Right lung (tissue), 2 donors: ENCODE measurements at regions not wholly inside any gene's neighbourhood (a gene's known extent, or its start where the extent isn't known, plus 50 kb on each side); places are given as distances from the start of the nearest gene placed in this dataset.
"Not testable (repeated sequence)": the region's sequence is repeated elsewhere in the genome, so short reads cannot be mapped to it uniquely, and the experiment has no call there.

ENCODE experiments used
- DNase-seq, 2 donors: peaks; one replicate each; pipeline ENCODE4 v3.0.0-alpha.2; 2013

- no peak for DNase-seq
Measured at GRCh38 chr5:2102819-2103776, 220.4 kb upstream of the IRX4 start.

GRCh38 chr5:2101685-2102084 lies 219.0 kb upstream of the IRX4 start:
- DNase-seq, result no peak

- DNase-seq, result no peak
Measured at GRCh38 chr5:2096887-2097505, 214.3 kb upstream of the IRX4 start.

GRCh38 chr5:2095011-2095410 lies 212.3 kb upstream of the IRX4 start:
- no peak for DNase-seq

GRCh38 chr5:2094616-2094995 lies 211.9 kb upstream of the IRX4 start:
- no peak for DNase-seq

- DNase-seq, result no peak
Measured at GRCh38 chr5:2093859-2094615, 211.3 kb upstream of the IRX4 start.

GRCh38 chr5:2091921-2092320 lies 209.2 kb upstream of the IRX4 start:
- no peak for DNase-seq

GRCh38 chr5:2087980-2088379 lies 205.3 kb upstream of the IRX4 start:
- no peak for DNase-seq

- DNase-seq, result no peak
Measured at GRCh38 chr5:2075365-2075764, 192.6 kb upstream of the IRX4 start.

- no peak for DNase-seq
Measured at GRCh38 chr5:2071562-2071961, 188.8 kb upstream of the IRX4 start.

- not testable (repeated sequence) for DNase-seq
Measured at GRCh38 chr5:2070787-2071186, 188.1 kb upstream of the IRX4 start.

- no peak for DNase-seq
Measured at GRCh38 chr5:2068531-2068930, 185.8 kb upstream of the IRX4 start.

- DNase-seq, result no peak
Measured at GRCh38 chr5:2066373-2066772, 183.6 kb upstream of the IRX4 start.

GRCh38 chr5:2063380-2063779 lies 180.7 kb upstream of the IRX4 start:
- not testable (repeated sequence) for DNase-seq

- DNase-seq, result no peak
Measured at GRCh38 chr5:2052687-2053086, 170.0 kb upstream of the IRX4 start.

- DNase-seq, result no peak
Measured at GRCh38 chr5:2049876-2050275, 167.2 kb upstream of the IRX4 start.

GRCh38 chr5:2048664-2049063 lies 165.9 kb upstream of the IRX4 start:
- DNase-seq, result no peak

GRCh38 chr5:2047341-2047927 lies 164.7 kb upstream of the IRX4 start:
- no peak for DNase-seq

- DNase-seq, result no peak
Measured at GRCh38 chr5:2044041-2044440, 161.3 kb upstream of the IRX4 start.

GRCh38 chr5:2039180-2039531 lies 156.4 kb upstream of the IRX4 start:
- DNase-seq, result peak in 1 of 2 donors; percentile 2

- peak; percentile 37 to 40 for DNase-seq
Measured at GRCh38 chr5:2038321-2039179, 155.8 kb upstream of the IRX4 start.
